ENCODE measurements at regions not wholly inside any gene's neighbourhood (a gene's known extent, or its start where the extent isn't known, plus 50 kb on each side); places are given as distances from the start of the nearest gene placed in this dataset.

DNA sequence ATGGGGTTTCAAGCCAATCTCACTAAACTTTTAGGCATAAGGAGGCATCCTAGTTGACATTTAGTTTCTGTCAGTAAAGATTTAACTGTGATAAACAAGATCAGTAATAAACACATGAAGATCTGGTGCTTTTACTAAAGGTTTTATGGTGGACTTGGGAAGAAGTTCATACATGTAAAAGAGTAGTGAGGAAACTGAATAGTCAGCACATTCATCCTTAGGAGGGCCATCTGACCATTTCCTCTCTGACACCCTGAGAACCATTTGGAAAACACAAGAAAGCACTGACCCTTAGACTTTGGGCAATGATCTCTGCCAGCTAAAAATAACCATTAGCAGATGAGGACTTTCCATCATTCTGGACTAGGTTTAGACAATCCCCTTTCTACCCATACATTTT, 1040.9 kb downstream of the AGBL1 start:
- POLR2A ChIA-PET = no interaction called here
- TF ChIP-seq BHLHE40 (IDR thresholded peaks at IDR 0.05; ENCODE audit: borderline replicate concordance) (no peak), NFRKB (IDR thresholded peaks at IDR 0.05) (no peak)
- no peak for DNase-seq (ENCODE audit: extremely low spot score)
- CTCF ChIA-PET = no interaction called here

DNA sequence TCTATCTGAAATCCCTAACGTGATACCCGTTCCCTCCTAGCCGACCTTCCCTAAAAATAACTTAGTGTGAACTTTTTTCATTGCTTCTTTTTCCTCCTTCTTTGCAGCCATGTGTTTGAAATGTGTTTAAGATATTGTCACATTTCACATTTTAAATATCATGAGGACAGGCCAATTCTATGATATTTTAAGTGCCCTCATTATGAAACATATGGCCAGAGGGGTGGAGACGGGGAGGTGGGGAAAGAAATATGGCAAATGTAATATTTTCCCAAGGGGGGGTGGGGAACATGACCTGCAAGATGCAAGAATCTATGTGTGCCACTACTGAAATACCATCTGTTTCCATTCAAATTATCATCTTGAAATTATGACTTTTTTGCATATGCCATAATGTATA, 1039.2 kb downstream of the AGBL1 start:
- ChIA-PET POLR2A (no interaction called here), CTCF (no interaction called here)
- DNase-seq (ENCODE audit: extremely low spot score) = no peak
- TF ChIP-seq CTBP1 (IDR thresholded peaks at IDR 0.05; ENCODE audit: borderline replicate concordance) = no peak
- TF ChIP-seq SP1 (IDR thresholded peaks at IDR 0.05) = no peak
- no peak for TF ChIP-seq ZNF384 (IDR thresholded peaks at IDR 0.05)
- no peak for TF ChIP-seq FOXA1 (IDR thresholded peaks at IDR 0.05)
- no peak for TF ChIP-seq LEF1 (IDR thresholded peaks at IDR 0.05; ENCODE audit: borderline replicate concordance)
- TF ChIP-seq BHLHE40 (IDR thresholded peaks at IDR 0.05; ENCODE audit: borderline replicate concordance) = no peak
- TF ChIP-seq, protein P1, sequence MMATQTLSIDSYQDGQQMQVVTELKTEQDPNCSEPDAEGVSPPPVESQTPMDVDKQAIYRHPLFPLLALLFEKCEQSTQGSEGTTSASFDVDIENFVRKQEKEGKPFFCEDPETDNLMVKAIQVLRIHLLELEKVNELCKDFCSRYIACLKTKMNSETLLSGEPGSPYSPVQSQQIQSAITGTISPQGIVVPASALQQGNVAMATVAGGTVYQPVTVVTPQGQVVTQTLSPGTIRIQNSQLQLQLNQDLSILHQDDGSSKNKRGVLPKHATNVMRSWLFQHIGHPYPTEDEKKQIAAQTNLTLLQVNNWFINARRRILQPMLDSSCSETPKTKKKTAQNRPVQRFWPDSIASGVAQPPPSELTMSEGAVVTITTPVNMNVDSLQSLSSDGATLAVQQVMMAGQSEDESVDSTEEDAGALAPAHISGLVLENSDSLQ (IDR thresholded peaks at IDR 0.05) = no peak
- no peak for TF ChIP-seq ELF4 (IDR thresholded peaks at IDR 0.05)
- TF ChIP-seq HDGF (IDR thresholded peaks at IDR 0.05; ENCODE audit: borderline replicate concordance) = no peak

DNA sequence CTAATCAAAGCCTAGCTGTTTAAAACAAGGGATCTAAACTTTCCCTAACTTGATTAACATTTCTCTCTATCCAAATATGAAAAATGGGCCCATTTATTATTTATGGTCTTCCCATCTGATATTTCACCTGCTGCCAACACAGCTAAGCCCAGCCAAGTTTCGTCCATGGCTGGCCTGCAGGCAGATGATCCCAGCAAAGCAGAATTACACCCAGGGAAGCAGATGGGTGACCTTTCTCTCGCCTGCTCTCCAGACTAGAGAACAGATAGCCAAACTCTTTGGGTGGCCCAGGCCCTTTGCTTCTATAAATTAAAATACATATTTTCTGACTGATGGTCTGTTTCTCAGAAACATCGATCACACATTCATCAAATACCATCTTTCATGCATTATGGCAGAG, 1038.8 kb downstream of the AGBL1 start:
- DNase-seq (ENCODE audit: extremely low spot score) = no peak
- ChIA-PET POLR2A (no interaction called here), CTCF (no interaction called here)
- TF ChIP-seq LEF1 (IDR thresholded peaks at IDR 0.05; ENCODE audit: borderline replicate concordance) = no peak
- TF ChIP-seq, protein P1 (IDR thresholded peaks at IDR 0.05) = no peak
- no peak for TF ChIP-seq FOXA1 (IDR thresholded peaks at IDR 0.05)
- TF ChIP-seq NFRKB (IDR thresholded peaks at IDR 0.05) = no peak

DNA sequence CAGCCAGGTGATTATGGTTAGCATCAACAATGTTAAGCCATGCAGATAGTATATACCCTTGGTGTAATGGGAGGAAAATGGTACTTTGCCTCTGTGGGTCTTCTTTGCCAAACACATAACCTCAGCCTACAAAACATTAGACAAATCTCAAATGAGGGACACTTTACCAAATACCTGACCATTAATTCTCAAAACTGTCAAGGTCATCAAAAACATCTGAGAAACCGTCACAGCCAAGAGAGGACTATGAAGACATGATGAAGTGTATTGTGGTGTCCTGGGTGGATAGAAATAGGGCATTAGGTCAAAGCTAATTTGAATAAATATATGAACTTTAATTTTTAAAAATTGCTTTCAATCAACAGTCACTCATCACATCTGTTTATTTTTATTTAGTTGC, 1036.1 kb downstream of the AGBL1 start:
- CTCF ChIA-PET = no interaction called here
- DNase-seq (ENCODE audit: extremely low spot score) = no peak
- POLR2A ChIA-PET = no interaction called here
- TF ChIP-seq SP1 (IDR thresholded peaks at IDR 0.05) = no peak
- no peak for TF ChIP-seq NFRKB (IDR thresholded peaks at IDR 0.05)
- TF ChIP-seq L3MBTL2 (conservative IDR thresholded peaks at IDR 0.05) = no peak
- TF ChIP-seq ARNT (IDR thresholded peaks at IDR 0.05) = no peak
- TF ChIP-seq ELF4 (IDR thresholded peaks at IDR 0.05) = no peak
- TF ChIP-seq BHLHE40 (IDR thresholded peaks at IDR 0.05; ENCODE audit: borderline replicate concordance) = no peak
- TF ChIP-seq LEF1 (IDR thresholded peaks at IDR 0.05; ENCODE audit: borderline replicate concordance) = no peak
- TF ChIP-seq FOXM1 (IDR thresholded peaks at IDR 0.05; ENCODE audit: borderline replicate concordance) = no peak
- no peak for TF ChIP-seq CTBP1 (IDR thresholded peaks at IDR 0.05; ENCODE audit: borderline replicate concordance)
- no peak for TF ChIP-seq TARDBP (IDR thresholded peaks at IDR 0.05)

DNA sequence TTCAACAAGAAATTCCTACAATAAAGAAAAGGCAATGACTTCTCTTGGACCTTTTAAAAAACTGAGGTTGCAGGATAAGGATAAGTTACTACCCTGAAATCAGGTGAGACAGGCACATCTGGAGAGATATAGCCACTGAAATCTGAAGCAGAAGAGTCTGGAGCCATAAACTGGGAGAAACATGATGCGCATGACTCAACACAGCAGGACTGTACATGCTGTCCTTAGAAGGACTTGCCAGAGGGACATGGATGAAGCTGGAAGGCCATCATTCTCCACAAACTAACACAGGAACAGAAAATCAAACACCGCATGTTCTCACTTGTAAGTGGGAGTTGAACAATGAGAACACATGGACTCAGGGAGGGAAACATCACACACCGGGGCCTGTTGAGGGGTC, 1020.2 kb downstream of the AGBL1 start:
- TF ChIP-seq L3MBTL2 (conservative IDR thresholded peaks at IDR 0.05) = no peak
- TF ChIP-seq BHLHE40 (IDR thresholded peaks at IDR 0.05; ENCODE audit: borderline replicate concordance) = no peak
- TF ChIP-seq SP1 (IDR thresholded peaks at IDR 0.05) = no peak
- no peak for TF ChIP-seq ZNF384 (IDR thresholded peaks at IDR 0.05)
- TF ChIP-seq, protein P1 (IDR thresholded peaks at IDR 0.05) = no peak
- no peak for TF ChIP-seq HDGF (IDR thresholded peaks at IDR 0.05; ENCODE audit: borderline replicate concordance)
- no peak for TF ChIP-seq FOXA1 (IDR thresholded peaks at IDR 0.05)
- no peak for TF ChIP-seq SUZ12 (IDR thresholded peaks at IDR 0.05)
- no peak for TF ChIP-seq LEF1 (IDR thresholded peaks at IDR 0.05; ENCODE audit: borderline replicate concordance)
- TF ChIP-seq FOXM1 (IDR thresholded peaks at IDR 0.05; ENCODE audit: borderline replicate concordance) = no peak
- no peak for TF ChIP-seq ARNT (IDR thresholded peaks at IDR 0.05)
- no peak for TF ChIP-seq NFRKB (IDR thresholded peaks at IDR 0.05)
- no peak for TF ChIP-seq CTBP1 (IDR thresholded peaks at IDR 0.05; ENCODE audit: borderline replicate concordance)
- TF ChIP-seq TARDBP (IDR thresholded peaks at IDR 0.05) = no peak
- TF ChIP-seq ELF4 (IDR thresholded peaks at IDR 0.05) = no peak
- TF ChIP-seq FOXK2 (IDR thresholded peaks at IDR 0.05) = no peak
- DNase-seq (ENCODE audit: extremely low spot score) = no peak
- CTCF ChIA-PET = no interaction called here
- POLR2A ChIA-PET = no interaction called here

DNA sequence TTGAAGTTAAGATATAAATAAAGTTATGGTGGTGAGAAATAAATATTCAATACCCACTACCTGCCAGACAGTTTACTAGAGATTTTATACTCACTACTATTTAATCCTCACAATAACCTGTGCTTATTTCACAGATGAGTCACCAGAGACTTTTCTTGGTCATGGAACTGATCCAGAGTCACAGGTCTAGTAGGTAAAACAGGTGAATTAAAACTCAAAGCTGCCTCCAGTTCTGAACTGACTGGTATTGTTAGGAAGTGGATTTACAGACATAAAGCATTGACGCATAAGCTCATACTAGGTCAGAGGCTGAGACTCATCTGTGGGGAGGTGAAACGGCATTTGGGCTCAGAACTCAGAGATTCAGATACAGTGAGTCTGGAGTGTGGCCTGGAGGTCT, 1009.9 kb downstream of the AGBL1 start:
- DNase-seq (ENCODE audit: extremely low spot score) = no peak
- ChIA-PET POLR2A (no interaction called here), CTCF (no interaction called here)
- TF ChIP-seq SUZ12 (IDR thresholded peaks at IDR 0.05) (no peak), HDGF (IDR thresholded peaks at IDR 0.05; ENCODE audit: borderline replicate concordance) (no peak), L3MBTL2 (conservative IDR thresholded peaks at IDR 0.05) (no peak), FOXK2 (IDR thresholded peaks at IDR 0.05) (no peak), ZNF384 (IDR thresholded peaks at IDR 0.05) (no peak), FOXM1 (IDR thresholded peaks at IDR 0.05; ENCODE audit: borderline replicate concordance) (no peak), TARDBP (IDR thresholded peaks at IDR 0.05) (no peak), NFRKB (IDR thresholded peaks at IDR 0.05) (no peak), SP1 (IDR thresholded peaks at IDR 0.05) (no peak), LEF1 (IDR thresholded peaks at IDR 0.05; ENCODE audit: borderline replicate concordance) (no peak), ELF4 (IDR thresholded peaks at IDR 0.05) (no peak), ARNT (IDR thresholded peaks at IDR 0.05) (no peak), CTBP1 (IDR thresholded peaks at IDR 0.05; ENCODE audit: borderline replicate concordance) (no peak), FOXA1 (IDR thresholded peaks at IDR 0.05) (no peak), BHLHE40 (IDR thresholded peaks at IDR 0.05; ENCODE audit: borderline replicate concordance) (no peak)
- TF ChIP-seq, protein P1 (IDR thresholded peaks at IDR 0.05) = no peak
